GM23338 (cell line): ENCODE measurements at regions not wholly inside any gene's neighbourhood (a gene's known extent, or its start where the extent isn't known, plus 50 kb on each side); places are given as distances from the start of the nearest gene placed in this dataset.

Source experiments
- ATAC-seq: fragments of 200-7000 bp; cut with Tn5 transposase; 3 replicates; pipeline ENCODE4 v1.9.1; 2020
- DNase-seq: peaks from one replicate; pipeline ENCODE4 v3.0.0-alpha.2; 2015; ENCODE audit warnings: low spot score
- H2AFZ ChIP-seq: fragments of 200-600 bp; sonication (generic); 2 replicates; pipeline ENCODE4 v1.8.0; 2016; ENCODE audit warnings: antibody characterized with exemption, mild to moderate bottlenecking, moderate library complexity
- H3F3A ChIP-seq: fragments of 200-600 bp; sonication (generic); replicated peaks from 2 replicates; pipeline ENCODE4 v1.8.0; 2017; ENCODE audit warnings: antibody characterized with exemption, mixed run types, low read depth
- H3K27ac ChIP-seq: fragments of 200-600 bp; sonication (generic); 2 replicates; pipeline ENCODE4 v1.6.1; 2016; ENCODE audit warnings: low read depth
- H3K27me3 ChIP-seq: fragments of 200-600 bp; sonication (generic); 2 replicates; pipeline ENCODE4 v1.8.0; 2016; ENCODE audit warnings: mild to moderate bottlenecking, mixed run types, moderate library complexity; ENCODE audit not compliant: insufficient read depth
- H3K36me3 ChIP-seq: fragments of 200-600 bp; sonication (generic); 2 replicates; pipeline ENCODE4 v1.8.0; 2016; ENCODE audit warnings: mild to moderate bottlenecking; ENCODE audit not compliant: insufficient read depth
- H3K4me1 ChIP-seq: fragments of 200-600 bp; sonication (generic); 2 replicates; pipeline ENCODE4 v1.8.0; 2016; ENCODE audit warnings: mild to moderate bottlenecking, moderate library complexity; ENCODE audit not compliant: insufficient read depth
- H3K4me2 ChIP-seq: fragments of 200-600 bp; sonication (generic); 2 replicates; pipeline ENCODE4 v1.7.1; 2017; ENCODE audit warnings: mixed run types
- H3K4me3 ChIP-seq: fragments of 200-600 bp; sonication (generic); 2 replicates; pipeline ENCODE4 v1.6.1; 2016; ENCODE audit warnings: mixed run types
- H3K79me2 ChIP-seq: fragments of 200-600 bp; sonication (generic); replicated peaks from 2 replicates; pipeline ENCODE4 v1.8.0; 2017; ENCODE audit warnings: mild to moderate bottlenecking; ENCODE audit not compliant: insufficient read depth
- H3K9me2 ChIP-seq: fragments of 200-600 bp; sonication (generic); 2 replicates; pipeline ENCODE4 v1.8.0; 2017; ENCODE audit not compliant: insufficient read depth
- H4K20me1 ChIP-seq: fragments of 200-600 bp; sonication (generic); replicated peaks from 2 replicates; pipeline ENCODE4 v1.8.0; 2017; ENCODE audit warnings: mild to moderate bottlenecking; ENCODE audit not compliant: insufficient read depth
- H3K27ac Mint-ChIP-seq: 2 replicates; pipeline ENCODE4 v1.8.0; 2020; ENCODE audit warnings: inconsistent platforms, mild to moderate bottlenecking, moderate library complexity, mixed read lengths
- H3K27me3 Mint-ChIP-seq: 3 replicates; pipeline ENCODE4 v1.8.0; 2022; ENCODE audit warnings: low read depth, mild to moderate bottlenecking, moderate library complexity, mixed read lengths, inconsistent platforms; ENCODE audit not compliant: insufficient read depth, poor library complexity
- H3K36me3 Mint-ChIP-seq: 3 replicates; pipeline ENCODE4 v1.8.0; 2021; ENCODE audit warnings: low read depth, mild to moderate bottlenecking, inconsistent platforms, moderate library complexity, mixed read lengths
- H3K4me1 Mint-ChIP-seq: 3 replicates; pipeline ENCODE4 v1.8.0; 2020; ENCODE audit warnings: mild to moderate bottlenecking, inconsistent platforms, mixed read lengths
- H3K4me3 Mint-ChIP-seq: 3 replicates; pipeline ENCODE4 v1.8.0; 2021; ENCODE audit warnings: moderate library complexity, mild to moderate bottlenecking, inconsistent platforms, mixed read lengths
- H3K9me3 Mint-ChIP-seq: 3 replicates; pipeline ENCODE4 v1.8.0; 2020; ENCODE audit warnings: moderate library complexity, mild to moderate bottlenecking, inconsistent platforms, mixed read lengths
- CREB1 ChIP-seq: fragments of 250-450 bp; sonication (Bioruptor Pico); IDR thresholded peaks from 2 replicates; pipeline ENCODE4 v1.5.0; 2020; ENCODE audit warnings: low read depth, mild to moderate bottlenecking, moderate library complexity
- ETS1 ChIP-seq: IDR thresholded peaks from 2 replicates; pipeline ENCODE4 v1.6.1; 2016; ENCODE audit warnings: antibody characterized with exemption
- EZH2 ChIP-seq: fragments of 200-600 bp; sonication (generic); IDR thresholded peaks from one replicate; pipeline ENCODE4 v1.8.0; 2017; ENCODE audit warnings: antibody characterized with exemption, mild to moderate bottlenecking, low read depth; ENCODE audit not compliant: unreplicated experiment
- EZH2phosphoT487 ChIP-seq: fragments of 200-600 bp; sonication (generic); IDR thresholded peaks from one replicate; pipeline ENCODE4 v1.8.1; 2018; ENCODE audit warnings: antibody characterized with exemption; ENCODE audit not compliant: unreplicated experiment
- JUNB ChIP-seq: IDR thresholded peaks from one replicate; pipeline ENCODE4 v1.6.1; 2016; ENCODE audit warnings: antibody characterized with exemption; ENCODE audit not compliant: unreplicated experiment
- NANOG ChIP-seq: IDR thresholded peaks from 2 replicates; pipeline ENCODE4 v1.6.1; 2016; ENCODE audit warnings: antibody characterized with exemption, borderline replicate concordance
- POLR2AphosphoS5 ChIP-seq: IDR thresholded peaks from 2 replicates; pipeline ENCODE4 v1.6.1; 2016; ENCODE audit warnings: antibody characterized with exemption, low read depth
- STAT1 ChIP-seq: IDR thresholded peaks from one replicate; pipeline ENCODE4 v1.6.1; 2016; ENCODE audit warnings: antibody characterized with exemption; ENCODE audit not compliant: unreplicated experiment
- ZNF114 ChIP-seq: fragments of 250-450 bp; sonication (Bioruptor Pico); IDR thresholded peaks from 2 replicates; pipeline ENCODE4 v1.5.0; 2020; ENCODE audit warnings: mild to moderate bottlenecking, moderate library complexity
- ZNF331 ChIP-seq: fragments of 250-450 bp; sonication (Bioruptor Pico); IDR thresholded peaks from 2 replicates; pipeline ENCODE4 v1.5.0; 2020; ENCODE audit warnings: low read depth, mild to moderate bottlenecking, moderate library complexity
- ZNF462 ChIP-seq: fragments of 250-450 bp; sonication (Bioruptor Pico); IDR thresholded peaks from 2 replicates; pipeline ENCODE4 v1.5.0; 2020; ENCODE audit warnings: mild to moderate bottlenecking, moderate library complexity
- TF ChIP-seq, protein P1 (sequence below), 2 experiments: fragments of 200-600 bp in 1 of 2; sonication (generic) in 1 of 2; conservative IDR thresholded peaks; 2 replicates each; pipeline versions ENCODE4 v1.5.1 to v1.6.1; 2016 to 2017; ENCODE audit warnings: antibody characterized with exemption in 2 of 2, low read depth in 2 of 2, mild to moderate bottlenecking in 2 of 2, moderate library complexity in 1 of 2
- TF ChIP-seq, protein P2 (sequence below): IDR thresholded peaks from one replicate; pipeline ENCODE4 v1.6.1; 2018; ENCODE audit warnings: antibody characterized with exemption; ENCODE audit not compliant: unreplicated experiment

DNA sequence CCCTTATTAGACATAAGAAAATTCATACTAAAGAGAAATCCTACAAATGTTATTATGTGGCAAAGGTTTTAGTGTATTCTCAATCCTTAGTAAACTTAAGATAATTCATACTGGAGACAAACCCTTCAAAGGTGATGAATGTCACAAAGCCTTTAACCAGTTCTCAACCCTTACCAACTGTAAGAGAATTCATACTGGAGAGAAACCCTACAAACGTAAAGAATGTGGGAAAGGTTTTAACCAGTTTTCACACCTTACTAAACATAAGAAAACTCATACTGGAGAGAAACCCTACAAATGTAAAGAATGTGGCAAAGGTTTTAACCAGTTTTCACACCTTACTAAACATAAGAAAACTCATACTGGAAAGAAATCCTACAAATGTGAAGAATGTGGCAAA is 93.2 kb downstream of the ZNF680 start:
- no peaks in the 10 kb centered on the region for H3K9me2 ChIP-seq
- H3K27me3 ChIP-seq: no peaks in the 10 kb centered on the region
- H3K36me3 ChIP-seq: no peaks in the 10 kb centered on the region; the same call in 1 of the 2 replicates
- no peak overlapping the region for H3K4me3 ChIP-seq
- H4K20me1 ChIP-seq: no peaks in the 10 kb centered on the region
- peaks cover 20% of the 10 kb centered on the region for H3K36me3 Mint-ChIP-seq
- H3K4me3 Mint-ChIP-seq: no peak overlapping the region
- no peaks in the 10 kb centered on the region for H3F3A ChIP-seq
- TF ChIP-seq, protein P1, sequence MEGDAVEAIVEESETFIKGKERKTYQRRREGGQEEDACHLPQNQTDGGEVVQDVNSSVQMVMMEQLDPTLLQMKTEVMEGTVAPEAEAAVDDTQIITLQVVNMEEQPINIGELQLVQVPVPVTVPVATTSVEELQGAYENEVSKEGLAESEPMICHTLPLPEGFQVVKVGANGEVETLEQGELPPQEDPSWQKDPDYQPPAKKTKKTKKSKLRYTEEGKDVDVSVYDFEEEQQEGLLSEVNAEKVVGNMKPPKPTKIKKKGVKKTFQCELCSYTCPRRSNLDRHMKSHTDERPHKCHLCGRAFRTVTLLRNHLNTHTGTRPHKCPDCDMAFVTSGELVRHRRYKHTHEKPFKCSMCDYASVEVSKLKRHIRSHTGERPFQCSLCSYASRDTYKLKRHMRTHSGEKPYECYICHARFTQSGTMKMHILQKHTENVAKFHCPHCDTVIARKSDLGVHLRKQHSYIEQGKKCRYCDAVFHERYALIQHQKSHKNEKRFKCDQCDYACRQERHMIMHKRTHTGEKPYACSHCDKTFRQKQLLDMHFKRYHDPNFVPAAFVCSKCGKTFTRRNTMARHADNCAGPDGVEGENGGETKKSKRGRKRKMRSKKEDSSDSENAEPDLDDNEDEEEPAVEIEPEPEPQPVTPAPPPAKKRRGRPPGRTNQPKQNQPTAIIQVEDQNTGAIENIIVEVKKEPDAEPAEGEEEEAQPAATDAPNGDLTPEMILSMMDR (conservative IDR thresholded peaks at IDR 0.05; ENCODE audit: low read depth in 2 of 2): no peak
- TF ChIP-seq, protein P2, sequence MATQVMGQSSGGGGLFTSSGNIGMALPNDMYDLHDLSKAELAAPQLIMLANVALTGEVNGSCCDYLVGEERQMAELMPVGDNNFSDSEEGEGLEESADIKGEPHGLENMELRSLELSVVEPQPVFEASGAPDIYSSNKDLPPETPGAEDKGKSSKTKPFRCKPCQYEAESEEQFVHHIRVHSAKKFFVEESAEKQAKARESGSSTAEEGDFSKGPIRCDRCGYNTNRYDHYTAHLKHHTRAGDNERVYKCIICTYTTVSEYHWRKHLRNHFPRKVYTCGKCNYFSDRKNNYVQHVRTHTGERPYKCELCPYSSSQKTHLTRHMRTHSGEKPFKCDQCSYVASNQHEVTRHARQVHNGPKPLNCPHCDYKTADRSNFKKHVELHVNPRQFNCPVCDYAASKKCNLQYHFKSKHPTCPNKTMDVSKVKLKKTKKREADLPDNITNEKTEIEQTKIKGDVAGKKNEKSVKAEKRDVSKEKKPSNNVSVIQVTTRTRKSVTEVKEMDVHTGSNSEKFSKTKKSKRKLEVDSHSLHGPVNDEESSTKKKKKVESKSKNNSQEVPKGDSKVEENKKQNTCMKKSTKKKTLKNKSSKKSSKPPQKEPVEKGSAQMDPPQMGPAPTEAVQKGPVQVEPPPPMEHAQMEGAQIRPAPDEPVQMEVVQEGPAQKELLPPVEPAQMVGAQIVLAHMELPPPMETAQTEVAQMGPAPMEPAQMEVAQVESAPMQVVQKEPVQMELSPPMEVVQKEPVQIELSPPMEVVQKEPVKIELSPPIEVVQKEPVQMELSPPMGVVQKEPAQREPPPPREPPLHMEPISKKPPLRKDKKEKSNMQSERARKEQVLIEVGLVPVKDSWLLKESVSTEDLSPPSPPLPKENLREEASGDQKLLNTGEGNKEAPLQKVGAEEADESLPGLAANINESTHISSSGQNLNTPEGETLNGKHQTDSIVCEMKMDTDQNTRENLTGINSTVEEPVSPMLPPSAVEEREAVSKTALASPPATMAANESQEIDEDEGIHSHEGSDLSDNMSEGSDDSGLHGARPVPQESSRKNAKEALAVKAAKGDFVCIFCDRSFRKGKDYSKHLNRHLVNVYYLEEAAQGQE: no peak
- TF ChIP-seq POLR2AphosphoS5 (no peak), EZH2 (no peak), ETS1 (no peak), NANOG (no peak), ZNF462 (no peak), ZNF331 (CRISPR knock-in tag) (no peak), STAT1 (no peak), ZNF114 (no peak), JUNB (no peak), EZH2phosphoT487 (no peak), CREB1 (CRISPR knock-in tag) (no peak)
- no peak overlapping the region for H3K27ac Mint-ChIP-seq
- H3K27ac ChIP-seq: no peak overlapping the region
- H3K9me3 Mint-ChIP-seq: peaks cover 73% of the 10 kb centered on the region
- DNase-seq (no peak), ATAC-seq (no peak)
- no peaks in the 10 kb centered on the region for H3K4me1 Mint-ChIP-seq
- no peak overlapping the region for H2AFZ ChIP-seq
- H3K4me2 ChIP-seq: no peak overlapping the region
- no peaks in the 10 kb centered on the region for H3K4me1 ChIP-seq
- no peaks in the 10 kb centered on the region for H3K79me2 ChIP-seq
- H3K27me3 Mint-ChIP-seq: peaks cover 1% of the 10 kb centered on the region
